HepG2 (cell line): ENCODE measurements at regions not wholly inside any gene's neighbourhood (a gene's known extent, or its start where the extent isn't known, plus 50 kb on each side); places are given as distances from the start of the nearest gene placed in this dataset.
A peak's percentile ranks its signal among the peaks of the same experiment; 100 is the strongest.

ENCODE experiments used
- ATF4 ChIP-seq, 2 experiments: fragments of 450-650 bp in 1 of 2; sonication (generic) in 1 of 2; formaldehyde crosslinking; IDR thresholded peaks; 2 replicates each; pipeline versions ENCODE4 v1.5.0 to v1.8.0; 2020 to 2022; ENCODE audit warnings: mild to moderate bottlenecking in 1 of 2, missing genetic modification reagents in 1 of 2
- BCLAF1 ChIP-seq: fragments of 450-650 bp; IDR thresholded peaks from 2 replicates; pipeline ENCODE4 v1.6.1; 2017; ENCODE audit warnings: mild to moderate bottlenecking
- CREM ChIP-seq, 2 experiments: sonication (generic) in 1 of 2; formaldehyde crosslinking in 1 of 2; IDR thresholded peaks; 2 replicates each; pipeline versions ENCODE4 v1.4.0 to v1.6.1; 2016 to 2020; ENCODE audit warnings: antibody characterized with exemption in 1 of 2, mild to moderate bottlenecking in 1 of 2, missing genetic modification reagents in 1 of 2
- DZIP1 ChIP-seq: sonication (generic); formaldehyde crosslinking; IDR thresholded peaks from 2 replicates; pipeline ENCODE4 v1.5.0; 2020; ENCODE audit warnings: mild to moderate bottlenecking, missing genetic modification reagents
- ETS1 ChIP-seq: sonication (generic); formaldehyde crosslinking; IDR thresholded peaks from 2 replicates; pipeline ENCODE4 v1.4.0; 2020; ENCODE audit warnings: missing genetic modification reagents
- FOSL2 ChIP-seq: sonication (generic); formaldehyde crosslinking; IDR thresholded peaks from 2 replicates; pipeline ENCODE4 v1.4.0; 2020; ENCODE audit warnings: missing genetic modification reagents
- FOXP4 ChIP-seq: sonication (generic); formaldehyde crosslinking; IDR thresholded peaks from 2 replicates; pipeline ENCODE4 v1.4.0; 2020; ENCODE audit warnings: missing genetic modification reagents
- HHEX ChIP-seq: IDR thresholded peaks from 2 replicates; pipeline ENCODE4 v1.6.1; 2016; ENCODE audit warnings: control low read depth
- HNF4A ChIP-seq: sonication (generic); formaldehyde crosslinking; IDR thresholded peaks from 2 replicates; pipeline ENCODE4 v1.4.0; 2020; ENCODE audit warnings: missing genetic modification reagents
- MED13 ChIP-seq: sonication (generic); formaldehyde crosslinking; IDR thresholded peaks from 2 replicates; pipeline ENCODE4 v1.5.0; 2020; ENCODE audit warnings: missing genetic modification reagents
- RARA ChIP-seq: IDR thresholded peaks from 2 replicates; pipeline ENCODE4 v1.6.1; 2016; ENCODE audit warnings: missing genetic modification reagents, missing compliant biosample characterization
- TP53 ChIP-seq: sonication (generic); formaldehyde crosslinking; conservative IDR thresholded peaks from 2 replicates; pipeline ENCODE4 v1.4.0; 2020; ENCODE audit warnings: missing genetic modification reagents
- XRCC5 ChIP-seq: fragments of 200-400 bp; formaldehyde crosslinking; optimal IDR thresholded peaks from 2 replicates; pipeline ENCODE3; 2017; ENCODE audit warnings: mild to moderate bottlenecking, low read length
- ZFYVE20 ChIP-seq: sonication (generic); formaldehyde crosslinking; IDR thresholded peaks from 2 replicates; pipeline ENCODE4 v1.8.0; 2023; ENCODE audit warnings: low read depth, mild to moderate bottlenecking, moderate library complexity, missing genetic modification reagents, borderline replicate concordance
- ZNF513 ChIP-seq: sonication (generic); formaldehyde crosslinking; conservative IDR thresholded peaks from 2 replicates; pipeline ENCODE4 v1.5.0; 2020; ENCODE audit warnings: missing genetic modification reagents
- ZNF546 ChIP-seq: sonication (generic); formaldehyde crosslinking; conservative IDR thresholded peaks from 2 replicates; pipeline ENCODE4 v1.8.1; 2023; ENCODE audit warnings: mild to moderate bottlenecking, missing genetic modification reagents

- no peak for TF ChIP-seq DZIP1 (CRISPR knock-in tag)
- TF ChIP-seq XRCC5 = no peak
- TF ChIP-seq RARA (CRISPR knock-in tag) = peak; percentile 62; the same call in 1 of the 2 replicates
- no peak for TF ChIP-seq MED13 (CRISPR knock-in tag)
- 0 out of 2 replicates have a peak, but pooled peaks have one; percentile 12 for TF ChIP-seq ZNF546 (CRISPR knock-in tag)
- TF ChIP-seq TP53 (CRISPR knock-in tag) = no peak
- TF ChIP-seq CREM (IDR thresholded peaks at IDR 0.05) = no peak
- no peak for TF ChIP-seq CREM (CRISPR knock-in tag; IDR thresholded peaks at IDR 0.05)
- TF ChIP-seq HNF4A = no peak
- 0 out of 4 replicates have a peak, but pooled peaks of 1 of the 2 experiments have one; percentile 25 for TF ChIP-seq ATF4 (CRISPR knock-in tag; IDR thresholded peaks at IDR 0.05)
- TF ChIP-seq BCLAF1 = no peak
- TF ChIP-seq HHEX (CRISPR knock-in tag) = 0 out of 2 replicates have a peak, but pooled peaks have one; percentile 18
- TF ChIP-seq FOXP4 (CRISPR knock-in tag) = peak; percentile 84
- no peak for TF ChIP-seq ZFYVE20
- TF ChIP-seq ZNF513 = no peak
- TF ChIP-seq ETS1 (CRISPR knock-in tag) = no peak
- TF ChIP-seq FOSL2 = 0 out of 2 replicates have a peak, but pooled peaks have one; percentile 27
Observed at GRCh38 chr6:18058429-18058828, 64.0 kb downstream of the NHLRC1 start (continued).
